Panc1 (cell line): ENCODE measurements at regions not wholly inside any gene's neighbourhood (a gene's known extent, or its start where the extent isn't known, plus 50 kb on each side); places are given as distances from the start of the nearest gene placed in this dataset.

Experiments used
- ATAC-seq: fragments of 200-7000 bp; cut with Tn5 transposase; 2 replicates; pipeline ENCODE4 v1.9.1; 2020; ENCODE audit warnings: mild to moderate bottlenecking, moderate library complexity
- BruUV-seq: library from RNA; stranded (reverse); fragments of 400-500 nt; replicated peaks from 2 replicates; lab custom pipeline; 2021; lab: Mats Ljungman, UMichigan
- CTCF ChIA-PET: fragments of 300-600 bp; sonication (Branson Sonifier 250); formaldehyde crosslinking; loops from one replicate; lab custom pipeline; 2022; ENCODE audit warnings: antibody characterized with exemption; lab: Charles Lee
- POLR2A ChIA-PET: fragments of 300-600 bp; sonication (Branson Sonifier 250); formaldehyde crosslinking; loops from one replicate; lab custom pipeline; 2022; ENCODE audit warnings: antibody characterized with exemption; lab: Charles Lee
- DNase-seq: peaks from one replicate; pipeline ENCODE4 v3.0.0-alpha.2; 2010; ENCODE audit warnings: low read depth, low spot score
- H3K27ac ChIP-seq: 2 replicates; pipeline ENCODE4 v1.5.1; 2011; ENCODE audit warnings: mild to moderate bottlenecking, low read length, inconsistent platforms
- H3K27me3 ChIP-seq: fragments of 200-500 bp; sonication (Bioruptor generic); 2 replicates; pipeline ENCODE4 v1.6.0; 2014; ENCODE audit warnings: low read length, inconsistent platforms; ENCODE audit not compliant: control insufficient read depth, insufficient read depth
- H3K36me3 ChIP-seq: fragments of 200-500 bp; sonication (Bioruptor generic); 2 replicates; pipeline ENCODE4 v1.5.1; 2014; ENCODE audit warnings: inconsistent platforms, mild to moderate bottlenecking, low read length, moderate library complexity; ENCODE audit not compliant: control insufficient read depth, insufficient read depth
- H3K4me1 ChIP-seq: 2 replicates; pipeline ENCODE4 v1.5.1; 2011; ENCODE audit warnings: inconsistent platforms, mild to moderate bottlenecking, low read length, moderate library complexity; ENCODE audit not compliant: control insufficient read depth, insufficient read depth
- H3K4me3 ChIP-seq, 2 experiments: 2 replicates each; pipeline ENCODE4 v1.5.1; 2011 to 2012; ENCODE audit warnings: low read depth in 2 of 2, low read length in 2 of 2, mild to moderate bottlenecking in 2 of 2, inconsistent platforms in 1 of 2, moderate library complexity in 1 of 2
- H3K9me3 ChIP-seq: fragments of 200-500 bp; sonication (Bioruptor generic); 2 replicates; pipeline ENCODE4 v1.5.1; 2014; ENCODE audit warnings: low read depth, mild to moderate bottlenecking, inconsistent platforms, low read length, moderate library complexity; ENCODE audit not compliant: control insufficient read depth, insufficient read depth
- CTCF ChIP-seq: fragments of 450-650 bp; IDR thresholded peaks from 2 replicates; pipeline ENCODE4 v1.5.1; 2017; ENCODE audit warnings: mild to moderate bottlenecking
- REST ChIP-seq, 2 experiments: IDR thresholded peaks; 2 replicates each; pipeline ENCODE4 v1.6.1; 2011 to 2012; ENCODE audit warnings: low read depth in 2 of 2, control low read depth in 1 of 2, low read length in 1 of 2, mild to moderate bottlenecking in 1 of 2, moderate library complexity in 1 of 2; ENCODE audit not compliant: insufficient read depth in 1 of 2
- SIN3A ChIP-seq: IDR thresholded peaks from 2 replicates; pipeline ENCODE4 v1.6.1; 2012; ENCODE audit warnings: low read depth, mild to moderate bottlenecking, low read length, moderate library complexity, borderline replicate concordance; ENCODE audit not compliant: insufficient read depth
- in situ Hi-C: cut with HindIII; loops from 2 replicates; pipeline ENCODE4 v1.10.0; 2016; ENCODE audit warnings: low sequenced_read_pairs, low pct_unique_long_range_greater_than_20kb
- intact Hi-C: fragments of 100-400 bp; cut with micrococcal nuclease; formaldehyde crosslinking; loops from one replicate; pipeline ENCODE4 v1.10.0; 2022; ENCODE audit not compliant: unreplicated experiment

- ATAC-seq (no peak), DNase-seq (no peak)
- H3K36me3 ChIP-seq: no peaks in the 10 kb centered on the region
- no TSS peak for BruUV-seq
- no peaks in the 10 kb centered on the region for H3K9me3 ChIP-seq
- no peak overlapping the region for H3K4me3 ChIP-seq
- no peaks in the 10 kb centered on the region for H3K27me3 ChIP-seq
- no peak for TF ChIP-seq REST (IDR thresholded peaks at IDR 0.05; ENCODE audit: insufficient read depth in 1 of 2, low read depth in 2 of 2, low read length in 1 of 2)
- TF ChIP-seq SIN3A: no peak
- peak; percentile 10; the same call in 1 of the 2 replicates for TF ChIP-seq CTCF
- POLR2A ChIA-PET: no interaction called here
- H3K27ac ChIP-seq: no peak overlapping the region
- CTCF ChIA-PET: no interaction called here
- no peaks in the 10 kb centered on the region for H3K4me1 ChIP-seq
- intact Hi-C loops: no loop called here
- in situ Hi-C loops: no loop called here
Measured at GRCh38 chr11:104256525-104256924, 92.6 kb upstream of the PDGFD start.

- ChIA-PET CTCF (no interaction called here), POLR2A (no interaction called here)
- no peaks in the 10 kb centered on the region for H3K9me3 ChIP-seq
- in situ Hi-C loops (no loop called here), intact Hi-C loops (no loop called here)
- H3K4me3 ChIP-seq: no peak overlapping the region
- no peaks in the 10 kb centered on the region for H3K4me1 ChIP-seq
- no TSS peak for BruUV-seq
- H3K27ac ChIP-seq: no peak overlapping the region
- H3K27me3 ChIP-seq: no peaks in the 10 kb centered on the region
- H3K36me3 ChIP-seq: no peaks in the 10 kb centered on the region
- DNase-seq (no peak), ATAC-seq (no peak)
- TF ChIP-seq CTCF: peak; percentile 58
- TF ChIP-seq REST (IDR thresholded peaks at IDR 0.05; ENCODE audit: insufficient read depth in 1 of 2, low read depth in 2 of 2, low read length in 1 of 2): no peak
Measured at GRCh38 chr11:104254347-104254746, 90.4 kb upstream of the PDGFD start.
